ENCODE measurements at regions not wholly inside any gene's neighbourhood (a gene's known extent, or its start where the extent isn't known, plus 50 kb on each side); places are given as distances from the start of the nearest gene placed in this dataset.
A peak's percentile ranks its signal among the peaks of the same experiment; 100 is the strongest.
"Not testable (repeated sequence)": the region's sequence is repeated elsewhere in the genome, so short reads cannot be mapped to it uniquely, and the experiment has no call there.

- TF ChIP-seq L3MBTL2 (conservative IDR thresholded peaks at IDR 0.05): peak; percentile 47
- DNase-seq (ENCODE audit: extremely low spot score); CTCF ChIA-PET; POLR2A ChIA-PET: not testable (repeated sequence)
These were observed 119.8 kb upstream of the ZNG1F start for GRCh38 chr9:41308953-41309352.

GRCh38 chr9:41285744-41286143, 96.6 kb upstream of the ZNG1F start:
- POLR2A ChIA-PET; DNase-seq (ENCODE audit: extremely low spot score); CTCF ChIA-PET: not testable (repeated sequence)

- POLR2A ChIA-PET; CTCF ChIA-PET; DNase-seq (ENCODE audit: extremely low spot score): not testable (repeated sequence)
These were observed 91.5 kb upstream of the ZNG1F start for GRCh38 chr9:41280299-41281238.

GRCh38 chr9:41279437-41279836, 90.3 kb upstream of the ZNG1F start:
- CTCF ChIA-PET; DNase-seq (ENCODE audit: extremely low spot score); POLR2A ChIA-PET: not testable (repeated sequence)

- DNase-seq (ENCODE audit: extremely low spot score); POLR2A ChIA-PET; CTCF ChIA-PET: not testable (repeated sequence)
These were observed 89.9 kb upstream of the ZNG1F start for GRCh38 chr9:41279033-41279432.

GRCh38 chr9:41273549-41274267, 84.6 kb upstream of the ZNG1F start:
- DNase-seq (ENCODE audit: extremely low spot score); CTCF ChIA-PET; POLR2A ChIA-PET: not testable (repeated sequence)
- TF ChIP-seq L3MBTL2 (conservative IDR thresholded peaks at IDR 0.05): peak; percentile 87

GRCh38 chr9:41272879-41273548, 83.9 kb upstream of the ZNG1F start:
- DNase-seq (ENCODE audit: extremely low spot score); POLR2A ChIA-PET; CTCF ChIA-PET: not testable (repeated sequence)

GRCh38 chr9:41270992-41271391, 81.9 kb upstream of the ZNG1F start:
- DNase-seq (ENCODE audit: extremely low spot score); CTCF ChIA-PET; POLR2A ChIA-PET: not testable (repeated sequence)

GRCh38 chr9:41269471-41269870, 80.4 kb upstream of the ZNG1F start:
- CTCF ChIA-PET; DNase-seq (ENCODE audit: extremely low spot score); POLR2A ChIA-PET: not testable (repeated sequence)

- POLR2A ChIA-PET; DNase-seq (ENCODE audit: extremely low spot score); CTCF ChIA-PET: not testable (repeated sequence)
These were observed 79.9 kb upstream of the ZNG1F start for GRCh38 chr9:41269054-41269453.

GRCh38 chr9:41266602-41267001, 77.5 kb upstream of the ZNG1F start:
- POLR2A ChIA-PET; CTCF ChIA-PET; DNase-seq (ENCODE audit: extremely low spot score): not testable (repeated sequence)

GRCh38 chr9:41266000-41266399, 76.9 kb upstream of the ZNG1F start:
- POLR2A ChIA-PET, CTCF ChIA-PET: not testable (repeated sequence)

GRCh38 chr9:41251973-41252372, 62.9 kb upstream of the ZNG1F start:
- DNase-seq (ENCODE audit: extremely low spot score); CTCF ChIA-PET; POLR2A ChIA-PET: not testable (repeated sequence)

More at GRCh38 chr9:41266000-41266399, 76.9 kb upstream of the ZNG1F start:
- DNase-seq (ENCODE audit: extremely low spot score): not testable (repeated sequence)

- POLR2A ChIA-PET; DNase-seq (ENCODE audit: extremely low spot score); CTCF ChIA-PET: not testable (repeated sequence)
These were observed 62.0 kb upstream of the ZNG1F start for GRCh38 chr9:41251101-41251500.

- not testable (repeated sequence) for DNase-seq (ENCODE audit: extremely low spot score)
These were observed 57.6 kb upstream of the ZNG1F start for GRCh38 chr9:41246702-41247101.

More at GRCh38 chr9:41246702-41247101, 57.6 kb upstream of the ZNG1F start:
- POLR2A ChIA-PET, CTCF ChIA-PET: not testable (repeated sequence)

Data from HEK293T (cell line).